ENCODE measurements at regions not wholly inside any gene's neighbourhood (a gene's known extent, or its start where the extent isn't known, plus 50 kb on each side); places are given as distances from the start of the nearest gene placed in this dataset.

DNA sequence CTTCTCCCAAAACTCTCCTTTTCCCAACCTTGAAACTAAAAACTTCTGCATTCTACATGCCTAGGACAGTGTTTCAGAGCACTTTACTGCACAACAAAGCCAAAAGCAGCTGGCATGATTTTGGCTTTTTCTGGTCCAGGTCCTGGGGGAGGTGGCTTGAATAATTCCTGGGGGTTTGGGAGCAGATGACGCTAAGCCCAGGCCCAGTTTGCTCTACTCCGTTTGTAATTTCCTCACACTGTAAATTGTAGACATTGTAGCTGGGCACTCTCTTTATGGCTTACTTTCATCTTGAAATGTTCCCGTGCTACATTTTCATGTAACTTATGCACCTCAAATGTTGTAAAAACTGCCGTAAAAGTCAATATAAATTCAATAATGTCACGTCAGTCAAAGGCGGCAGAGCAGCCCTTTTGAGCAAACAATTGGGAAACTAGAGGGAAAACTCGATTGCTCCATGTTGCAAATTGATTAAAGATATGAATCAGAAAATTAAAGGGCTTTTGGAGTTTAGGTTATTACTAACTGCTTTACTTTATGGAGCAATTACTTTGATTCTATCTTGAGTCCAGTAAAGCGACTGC, 373.2 kb upstream of the SLC14A2 start:
- peaks cover 0 to 6% (median 2%) of the 10 kb centered on the region in 4 donors for H3K4me1 ChIP-seq
- H3K27ac ChIP-seq, result peak overlapping the region in 1 of 5 donors; percentile 45
- DNase-seq, result no peak
- no peak overlapping the region for H3K4me3 ChIP-seq
- intact Hi-C loops (cut with DNase I; ENCODE audit: low total_unique reads), result no loop called here
- H3K36me3 ChIP-seq, result no peaks in the 10 kb centered on the region
- 87 to 92% (median 90%) methylated on average over 8 of the region's 8 CpGs for WGBS, 5 donors
- H3K27me3 ChIP-seq, result no peaks in the 10 kb centered on the region
- H3K9me3 ChIP-seq, result no peaks in the 10 kb centered on the region
- TF ChIP-seq, protein P1, sequence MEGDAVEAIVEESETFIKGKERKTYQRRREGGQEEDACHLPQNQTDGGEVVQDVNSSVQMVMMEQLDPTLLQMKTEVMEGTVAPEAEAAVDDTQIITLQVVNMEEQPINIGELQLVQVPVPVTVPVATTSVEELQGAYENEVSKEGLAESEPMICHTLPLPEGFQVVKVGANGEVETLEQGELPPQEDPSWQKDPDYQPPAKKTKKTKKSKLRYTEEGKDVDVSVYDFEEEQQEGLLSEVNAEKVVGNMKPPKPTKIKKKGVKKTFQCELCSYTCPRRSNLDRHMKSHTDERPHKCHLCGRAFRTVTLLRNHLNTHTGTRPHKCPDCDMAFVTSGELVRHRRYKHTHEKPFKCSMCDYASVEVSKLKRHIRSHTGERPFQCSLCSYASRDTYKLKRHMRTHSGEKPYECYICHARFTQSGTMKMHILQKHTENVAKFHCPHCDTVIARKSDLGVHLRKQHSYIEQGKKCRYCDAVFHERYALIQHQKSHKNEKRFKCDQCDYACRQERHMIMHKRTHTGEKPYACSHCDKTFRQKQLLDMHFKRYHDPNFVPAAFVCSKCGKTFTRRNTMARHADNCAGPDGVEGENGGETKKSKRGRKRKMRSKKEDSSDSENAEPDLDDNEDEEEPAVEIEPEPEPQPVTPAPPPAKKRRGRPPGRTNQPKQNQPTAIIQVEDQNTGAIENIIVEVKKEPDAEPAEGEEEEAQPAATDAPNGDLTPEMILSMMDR (IDR thresholded peaks at IDR 0.05), result no peak
- no peak for TF ChIP-seq EP300 (IDR thresholded peaks at IDR 0.05)
- TF ChIP-seq POLR2AphosphoS5 (IDR thresholded peaks at IDR 0.05), result no peak
- TF ChIP-seq POLR2A (IDR thresholded peaks at IDR 0.05), result no peak

- H3K27ac ChIP-seq, result peak overlapping the region in 4 of 5 donors; percentile 9 to 54 (median 38)
- 72 to 86% (median 77%) methylated on average over 7 of the region's 7 CpGs for WGBS, 5 donors
Observed at GRCh38 chr18:45243340-45244110, 371.8 kb upstream of the SLC14A2 start.

DNA sequence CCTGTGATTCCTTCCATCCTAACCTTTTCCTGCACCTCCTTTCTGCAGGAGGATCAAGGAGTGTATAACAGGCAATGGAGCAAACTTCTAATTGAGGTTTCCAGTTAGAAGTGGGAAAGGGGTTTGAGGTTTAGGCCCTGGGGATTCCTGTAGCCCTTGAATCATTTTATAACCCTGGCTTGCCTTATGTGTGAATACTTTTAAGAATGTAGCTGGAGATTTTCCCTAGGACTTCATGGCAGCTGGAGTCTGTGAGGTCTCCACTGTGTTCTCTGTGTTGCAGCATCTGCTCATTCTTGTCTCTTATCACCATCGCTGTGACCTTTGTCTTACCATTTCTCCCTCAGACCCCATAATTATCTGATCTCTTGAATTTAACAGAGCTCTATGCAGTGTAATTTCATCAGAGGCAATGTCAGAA, 370.2 kb upstream of the SLC14A2 start:
- Histone ChIP-seq H3K36me3 (no peaks in the 10 kb centered on the region), H3K27ac (peak overlapping the region in 1 of 5 donors; percentile 54), H3K27me3 (no peaks in the 10 kb centered on the region), H3K4me3 (no peak overlapping the region), H3K9me3 (no peaks in the 10 kb centered on the region), H3K4me1 (peaks cover 0 to 32% (median 12%) of the 10 kb centered on the region in 4 donors)
- DNase-seq, result no peak
- intact Hi-C loops (cut with DNase I; ENCODE audit: low total_unique reads), result no loop called here
- 89 to 100% (median 98%) methylated on average over 1 of the region's 1 CpG for WGBS, 5 donors
- TF ChIP-seq EP300 (IDR thresholded peaks at IDR 0.05), result no peak
- TF ChIP-seq POLR2AphosphoS5 (IDR thresholded peaks at IDR 0.05), result no peak
- no peak for TF ChIP-seq POLR2A (IDR thresholded peaks at IDR 0.05)
- TF ChIP-seq, protein P1 (IDR thresholded peaks at IDR 0.05), result no peak

More at GRCh38 chr18:45243340-45244110, 371.8 kb upstream of the SLC14A2 start:
- H3K36me3 ChIP-seq, result no peaks in the 10 kb centered on the region
- H3K27me3 ChIP-seq, result no peaks in the 10 kb centered on the region
- intact Hi-C loops (cut with DNase I; ENCODE audit: low total_unique reads), result no loop called here
- TF ChIP-seq POLR2A (IDR thresholded peaks at IDR 0.05) (no peak), POLR2AphosphoS5 (IDR thresholded peaks at IDR 0.05) (peak in 1 of 3 donors; percentile 12)
- H3K4me3 ChIP-seq, result no peak overlapping the region
- H3K9me3 ChIP-seq, result no peaks in the 10 kb centered on the region
- no peak for DNase-seq
- H3K4me1 ChIP-seq, result peaks cover 0 to 20% (median 6%) of the 10 kb centered on the region in 4 donors

DNA sequence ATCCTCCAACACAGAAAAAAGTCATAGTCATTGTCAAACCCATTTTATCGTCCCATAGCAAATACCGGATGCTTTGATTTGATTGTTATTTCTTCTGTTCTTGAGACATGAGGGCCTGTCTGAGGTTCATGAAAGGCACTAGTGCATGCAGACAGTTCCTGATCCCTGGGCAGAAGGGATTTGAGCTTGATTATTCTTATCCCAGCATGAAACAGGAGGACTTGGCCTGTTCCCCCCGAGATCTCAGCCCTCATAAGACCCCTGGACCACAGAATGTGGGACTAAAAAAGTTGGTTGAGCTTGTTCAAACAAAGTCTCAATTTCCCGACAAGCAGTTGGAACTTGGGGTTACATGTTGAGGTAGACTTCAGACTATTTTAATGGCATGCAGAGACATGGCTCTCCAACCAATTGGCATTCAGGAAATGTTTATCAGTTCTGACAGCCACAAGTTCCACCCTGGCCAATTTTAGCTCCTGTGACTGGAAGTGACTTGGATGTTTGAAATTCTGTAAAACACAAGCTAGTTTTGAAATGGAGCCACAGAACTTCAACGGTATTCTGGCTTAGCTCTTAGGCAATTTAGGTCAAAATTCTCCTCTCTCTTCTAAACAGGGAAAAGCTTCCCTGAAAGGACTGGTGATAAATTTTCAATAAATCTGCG, 366.9 kb upstream of the SLC14A2 start:
- peak in 1 of 2 donors; percentile 35 for DNase-seq
- WGBS, 5 donors, result 45 to 63% (median 61%) methylated on average over 6 of the region's 6 CpGs

More for the DNA sequence above, 366.9 kb upstream of the SLC14A2 start:
- Histone ChIP-seq H3K36me3 (no peaks in the 10 kb centered on the region), H3K4me3 (no peak overlapping the region), H3K4me1 (peaks cover 0 to 37% (median 12%) of the 10 kb centered on the region in 4 donors), H3K9me3 (no peaks in the 10 kb centered on the region), H3K27me3 (no peaks in the 10 kb centered on the region), H3K27ac (peak overlapping the region in 4 of 5 donors; percentile 67 to 76 (median 76))
- no peak for TF ChIP-seq POLR2A (IDR thresholded peaks at IDR 0.05)
- TF ChIP-seq, protein P1 (IDR thresholded peaks at IDR 0.05), result no peak
- peak; percentile 74 for TF ChIP-seq EP300 (IDR thresholded peaks at IDR 0.05)
- peak; percentile 26 to 80 (median 37) for TF ChIP-seq POLR2AphosphoS5 (IDR thresholded peaks at IDR 0.05)
- intact Hi-C loops (cut with DNase I; ENCODE audit: low total_unique reads), result no loop called here

All from stomach (tissue), 8 donors.